NB4 (cell line): ENCODE measurements at regions not wholly inside any gene's neighbourhood (a gene's known extent, or its start where the extent isn't known, plus 50 kb on each side); places are given as distances from the start of the nearest gene placed in this dataset.

Source experiments
- TF ChIP-seq, protein P1 (sequence below): IDR thresholded peaks from one replicate; pipeline ENCODE4 v1.5.1; 2012; ENCODE audit warnings: low read depth, low read length
- TF ChIP-seq, protein P2 (sequence below): IDR thresholded peaks from 2 replicates; pipeline ENCODE4 v1.6.1; 2011; ENCODE audit warnings: low read depth, low read length

DNA sequence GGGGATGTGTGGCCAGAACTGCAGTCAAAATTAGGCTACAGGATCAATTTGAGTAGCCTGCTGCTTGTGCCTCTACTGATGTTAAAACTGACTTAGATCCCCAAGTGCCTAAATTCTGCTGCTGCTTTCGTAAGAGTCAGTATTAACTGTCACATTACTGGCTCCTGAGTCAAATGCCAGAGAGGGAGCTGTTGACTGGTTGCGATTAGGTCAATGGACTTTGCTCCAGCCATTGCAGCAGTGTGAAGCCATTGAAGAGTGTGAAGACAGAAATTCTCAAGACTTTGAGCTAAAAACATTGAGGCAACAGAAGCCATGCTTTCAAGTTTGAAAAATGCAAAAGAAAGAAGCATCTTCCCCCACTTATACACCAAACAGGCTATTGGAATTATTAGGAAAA lies 151.1 kb upstream of the MITF start:
- TF ChIP-seq, protein P1, sequence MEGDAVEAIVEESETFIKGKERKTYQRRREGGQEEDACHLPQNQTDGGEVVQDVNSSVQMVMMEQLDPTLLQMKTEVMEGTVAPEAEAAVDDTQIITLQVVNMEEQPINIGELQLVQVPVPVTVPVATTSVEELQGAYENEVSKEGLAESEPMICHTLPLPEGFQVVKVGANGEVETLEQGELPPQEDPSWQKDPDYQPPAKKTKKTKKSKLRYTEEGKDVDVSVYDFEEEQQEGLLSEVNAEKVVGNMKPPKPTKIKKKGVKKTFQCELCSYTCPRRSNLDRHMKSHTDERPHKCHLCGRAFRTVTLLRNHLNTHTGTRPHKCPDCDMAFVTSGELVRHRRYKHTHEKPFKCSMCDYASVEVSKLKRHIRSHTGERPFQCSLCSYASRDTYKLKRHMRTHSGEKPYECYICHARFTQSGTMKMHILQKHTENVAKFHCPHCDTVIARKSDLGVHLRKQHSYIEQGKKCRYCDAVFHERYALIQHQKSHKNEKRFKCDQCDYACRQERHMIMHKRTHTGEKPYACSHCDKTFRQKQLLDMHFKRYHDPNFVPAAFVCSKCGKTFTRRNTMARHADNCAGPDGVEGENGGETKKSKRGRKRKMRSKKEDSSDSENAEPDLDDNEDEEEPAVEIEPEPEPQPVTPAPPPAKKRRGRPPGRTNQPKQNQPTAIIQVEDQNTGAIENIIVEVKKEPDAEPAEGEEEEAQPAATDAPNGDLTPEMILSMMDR, result no peak
- TF ChIP-seq, protein P2, sequence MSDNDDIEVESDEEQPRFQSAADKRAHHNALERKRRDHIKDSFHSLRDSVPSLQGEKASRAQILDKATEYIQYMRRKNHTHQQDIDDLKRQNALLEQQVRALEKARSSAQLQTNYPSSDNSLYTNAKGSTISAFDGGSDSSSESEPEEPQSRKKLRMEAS, result no peak
